Choroid plexus epithelial cell (primary cell): ENCODE measurements at regions not wholly inside any gene's neighbourhood (a gene's known extent, or its start where the extent isn't known, plus 50 kb on each side); places are given as distances from the start of the nearest gene placed in this dataset.

Source experiments
- DNase-seq: peaks from one replicate; pipeline ENCODE4 v3.0.0-alpha.2; 2010; ENCODE audit warnings: low read depth
- H3K4me3 ChIP-seq: 2 replicates; pipeline ENCODE4 v1.5.1; 2011; ENCODE audit warnings: low read depth, mild to moderate bottlenecking, control low read depth, low read length, moderate library complexity
- CTCF ChIP-seq: conservative IDR thresholded peaks from 2 replicates; pipeline ENCODE4 v1.5.1; 2011; ENCODE audit warnings: low read depth, mild to moderate bottlenecking, control low read depth, inconsistent platforms, low read length, moderate library complexity

GRCh38 chr4:78691971-78692821 is 84.0 kb upstream of the BMP2K start:
- DNase-seq: no peak
- TF ChIP-seq CTCF: no peak
- no peak overlapping the region for H3K4me3 ChIP-seq

GRCh38 chr4:78692822-78693170 is 83.4 kb upstream of the BMP2K start:
- TF ChIP-seq CTCF: no peak
- no peak overlapping the region for H3K4me3 ChIP-seq
- DNase-seq: no peak

- no peak overlapping the region for H3K4me3 ChIP-seq
- TF ChIP-seq CTCF: no peak
- peak; percentile 16 for DNase-seq
Measured at GRCh38 chr4:78693777-78694456, 82.2 kb upstream of the BMP2K start.

GRCh38 chr4:78694457-78694787 is 81.7 kb upstream of the BMP2K start:
- no peak for TF ChIP-seq CTCF
- DNase-seq: no peak
- H3K4me3 ChIP-seq: no peak overlapping the region

- no peak for DNase-seq
- no peak for TF ChIP-seq CTCF
- H3K4me3 ChIP-seq: no peak overlapping the region
Measured at GRCh38 chr4:78695910-78696309, 80.2 kb upstream of the BMP2K start.

GRCh38 chr4:78703079-78703478 is 73.1 kb upstream of the BMP2K start:
- no peak overlapping the region for H3K4me3 ChIP-seq
- no peak for TF ChIP-seq CTCF
- no peak for DNase-seq

- TF ChIP-seq CTCF: no peak
- no peak overlapping the region for H3K4me3 ChIP-seq
Measured at GRCh38 chr4:78704317-78704716, 71.8 kb upstream of the BMP2K start.

More at GRCh38 chr4:78704317-78704716, 71.8 kb upstream of the BMP2K start:
- no peak for DNase-seq
